Activated naive CD8-positive, alpha-beta T cell (primary cell): ENCODE measurements at regions not wholly inside any gene's neighbourhood (a gene's known extent, or its start where the extent isn't known, plus 50 kb on each side); places are given as distances from the start of the nearest gene placed in this dataset.
"Not testable (repeated sequence)": the region's sequence is repeated elsewhere in the genome, so short reads cannot be mapped to it uniquely, and the experiment has no call there.

ENCODE experiments used
- H3K27ac Mint-ChIP-seq: one replicate; pipeline ENCODE4 v1.8.0; 2021; ENCODE audit warnings: mixed read lengths
- H3K27me3 Mint-ChIP-seq: one replicate; pipeline ENCODE4 v1.8.0; 2021; ENCODE audit warnings: mixed read lengths
- H3K36me3 Mint-ChIP-seq: one replicate; pipeline ENCODE4 v1.8.0; 2021; ENCODE audit warnings: mixed read lengths
- H3K4me1 Mint-ChIP-seq: one replicate; pipeline ENCODE4 v1.8.0; 2021; ENCODE audit warnings: low read depth, mixed read lengths
- H3K4me3 Mint-ChIP-seq: one replicate; pipeline ENCODE4 v1.8.0; 2021; ENCODE audit warnings: mild to moderate bottlenecking, mixed read lengths
- H3K9me3 Mint-ChIP-seq: one replicate; pipeline ENCODE4 v1.8.0; 2021; ENCODE audit warnings: low read depth, mixed read lengths

DNA sequence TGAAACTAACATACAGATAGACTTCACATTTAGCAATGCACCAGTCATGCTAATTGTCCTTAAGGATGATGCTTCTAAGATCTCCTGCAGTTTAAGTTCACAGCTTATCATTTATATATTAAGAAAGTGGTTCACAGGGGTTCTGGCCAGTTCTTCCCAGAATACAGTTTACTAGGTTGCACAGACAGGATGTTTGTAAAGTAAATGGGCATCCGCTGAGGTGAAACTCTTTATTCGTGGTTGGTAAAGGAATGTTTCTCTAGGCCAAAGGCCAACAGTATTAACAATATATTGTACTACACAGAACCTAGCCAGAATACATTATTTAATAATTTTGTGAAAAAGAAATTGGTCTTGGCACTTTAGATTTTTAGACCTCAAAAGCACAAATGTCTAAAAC lies 1427.3 kb downstream of the CDH8 start:
- Mint-ChIP-seq H3K4me3 (no peak overlapping the region), H3K9me3 (peaks cover 26% of the 10 kb centered on the region), H3K27ac (no peak overlapping the region), H3K4me1 (no peaks in the 10 kb centered on the region), H3K36me3 (no peaks in the 10 kb centered on the region), H3K27me3 (no peaks in the 10 kb centered on the region)

DNA sequence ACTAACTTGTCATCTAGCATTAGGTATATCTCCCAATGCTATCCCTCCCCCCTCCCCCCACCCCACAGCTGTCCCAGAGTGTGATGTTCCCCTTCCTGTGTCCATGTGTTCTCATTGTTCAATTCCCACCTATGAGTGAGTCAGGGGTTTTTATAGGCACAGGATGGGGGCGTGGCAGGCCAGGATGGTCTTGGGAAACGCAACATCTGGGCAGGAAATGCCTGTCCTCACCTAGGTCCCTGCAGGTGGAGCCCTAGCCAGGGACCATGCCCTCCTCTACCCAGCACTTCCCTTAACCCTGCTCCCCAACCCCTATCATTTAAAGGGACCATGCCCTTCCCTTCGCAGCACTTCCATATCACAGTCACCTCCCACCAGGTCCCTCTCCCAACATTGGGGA lies 1430.6 kb downstream of the CDH8 start:
- H3K4me3 Mint-ChIP-seq, H3K4me1 Mint-ChIP-seq, H3K27me3 Mint-ChIP-seq, H3K27ac Mint-ChIP-seq, H3K36me3 Mint-ChIP-seq: not testable (repeated sequence)
- H3K9me3 Mint-ChIP-seq: peaks cover 15% of the 10 kb centered on the region

DNA sequence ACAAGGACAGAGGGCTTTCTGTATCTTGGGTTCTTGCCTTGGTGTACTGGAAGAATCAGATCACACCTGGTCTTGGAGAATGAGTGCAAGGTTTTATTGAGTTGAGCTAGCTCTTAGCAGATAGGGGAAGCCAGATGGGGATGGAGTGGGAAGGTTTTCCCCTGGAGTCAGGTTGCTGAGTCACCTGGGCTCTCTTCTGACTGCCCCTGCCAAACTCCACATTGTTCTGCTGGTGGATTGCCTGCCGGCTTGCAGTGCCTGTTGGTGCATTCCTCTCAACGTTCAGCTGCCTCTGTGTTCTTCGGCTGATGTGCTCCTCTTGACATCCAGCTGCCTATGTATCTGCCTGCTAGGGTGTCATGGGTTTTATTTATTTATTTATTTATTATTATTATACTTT lies 1431.1 kb downstream of the CDH8 start:
- no peak overlapping the region for H3K27ac Mint-ChIP-seq
- H3K9me3 Mint-ChIP-seq: peaks cover 15% of the 10 kb centered on the region
- H3K36me3 Mint-ChIP-seq: no peaks in the 10 kb centered on the region
- H3K4me3 Mint-ChIP-seq: no peak overlapping the region
- H3K27me3 Mint-ChIP-seq: no peaks in the 10 kb centered on the region
- no peaks in the 10 kb centered on the region for H3K4me1 Mint-ChIP-seq

DNA sequence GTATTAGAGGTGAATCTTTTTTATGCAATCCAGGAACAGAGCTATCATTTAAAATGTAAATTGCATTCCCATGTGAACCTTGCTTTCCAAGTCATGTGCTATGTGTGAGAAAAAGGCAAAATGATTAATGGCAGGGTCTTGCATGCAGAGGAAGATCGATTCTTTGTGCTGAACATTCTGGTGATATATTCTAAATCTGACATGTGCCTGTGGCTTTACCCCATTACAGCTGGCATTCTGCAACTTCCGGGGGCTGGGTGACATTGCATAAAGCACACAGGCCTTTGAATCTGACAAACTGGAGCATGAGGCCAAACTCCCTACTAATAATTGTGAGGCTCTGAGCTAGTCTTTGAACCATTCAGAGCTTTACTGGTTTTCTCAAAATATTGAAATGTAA lies 1449.7 kb downstream of the CDH8 start:
- Mint-ChIP-seq H3K27ac (no peak overlapping the region), H3K36me3 (no peaks in the 10 kb centered on the region), H3K9me3 (peaks cover 30% of the 10 kb centered on the region), H3K4me3 (no peak overlapping the region), H3K27me3 (no peaks in the 10 kb centered on the region), H3K4me1 (no peaks in the 10 kb centered on the region)

DNA sequence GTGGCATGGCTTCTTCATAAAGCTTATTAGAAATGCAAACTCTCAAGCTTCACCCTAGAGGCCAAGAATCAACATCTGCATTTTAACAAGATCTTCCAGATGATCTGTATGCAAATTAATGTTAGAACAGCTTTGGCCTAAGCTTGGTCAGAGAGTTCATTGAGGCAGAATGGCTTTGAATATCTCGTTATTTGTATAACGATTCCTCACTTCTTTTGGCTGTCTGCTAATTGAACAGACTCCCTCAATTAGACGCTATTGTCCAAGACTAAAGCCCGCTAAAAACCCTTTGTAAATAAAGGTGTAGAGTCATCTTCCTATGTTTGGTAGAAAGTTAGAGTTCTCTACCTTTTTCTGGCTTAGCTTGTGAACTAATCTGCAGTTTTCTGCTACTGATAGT lies 1453.7 kb downstream of the CDH8 start:
- H3K27me3 Mint-ChIP-seq: no peaks in the 10 kb centered on the region
- H3K4me1 Mint-ChIP-seq: no peaks in the 10 kb centered on the region
- no peak overlapping the region for H3K4me3 Mint-ChIP-seq
- no peaks in the 10 kb centered on the region for H3K36me3 Mint-ChIP-seq
- no peak overlapping the region for H3K27ac Mint-ChIP-seq
- H3K9me3 Mint-ChIP-seq: peaks cover 20% of the 10 kb centered on the region

DNA sequence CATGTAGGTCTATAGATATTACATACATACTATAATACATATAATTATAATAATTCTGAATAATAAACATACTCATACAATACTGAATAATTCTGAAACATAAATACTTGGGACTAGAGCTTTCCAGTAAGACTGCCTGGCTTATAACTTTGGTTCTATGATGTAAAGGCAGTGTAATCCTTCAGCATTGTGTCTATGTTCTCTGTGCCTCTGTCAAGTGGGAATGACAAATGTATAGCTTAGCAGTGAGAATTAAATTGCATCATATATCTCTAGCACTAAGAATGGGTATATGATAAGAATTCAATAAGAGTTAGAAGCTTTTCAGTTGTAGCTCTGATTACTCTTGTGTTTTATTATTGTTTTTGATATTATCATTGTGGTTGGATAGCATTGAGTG lies 1469.3 kb downstream of the CDH8 start:
- H3K27me3 Mint-ChIP-seq: no peaks in the 10 kb centered on the region

DNA sequence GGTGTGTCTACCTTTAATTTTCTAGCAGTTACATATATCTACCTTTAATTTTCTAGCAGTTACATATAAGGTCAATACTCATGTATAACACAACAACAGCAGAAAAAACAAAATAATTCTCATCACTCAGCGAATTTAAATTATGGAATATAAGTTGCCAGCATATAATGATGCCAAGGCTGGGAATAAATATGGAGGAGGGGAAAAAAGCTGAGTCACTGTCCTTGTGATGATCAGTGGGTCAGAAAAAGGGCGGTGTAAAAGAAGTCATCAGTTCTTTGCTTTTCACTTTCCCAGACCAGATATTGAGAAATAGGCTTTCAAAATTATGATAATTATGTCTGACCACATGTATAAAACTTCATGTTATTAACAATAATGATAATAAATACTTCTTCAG lies 1471.7 kb downstream of the CDH8 start:
- H3K9me3 Mint-ChIP-seq: peaks cover 7% of the 10 kb centered on the region
- H3K36me3 Mint-ChIP-seq: no peaks in the 10 kb centered on the region

More for the DNA sequence above, 1469.3 kb downstream of the CDH8 start:
- Mint-ChIP-seq H3K4me3 (no peak overlapping the region), H3K27ac (no peak overlapping the region), H3K4me1 (no peaks in the 10 kb centered on the region), H3K36me3 (no peaks in the 10 kb centered on the region), H3K9me3 (peaks cover 7% of the 10 kb centered on the region)

DNA sequence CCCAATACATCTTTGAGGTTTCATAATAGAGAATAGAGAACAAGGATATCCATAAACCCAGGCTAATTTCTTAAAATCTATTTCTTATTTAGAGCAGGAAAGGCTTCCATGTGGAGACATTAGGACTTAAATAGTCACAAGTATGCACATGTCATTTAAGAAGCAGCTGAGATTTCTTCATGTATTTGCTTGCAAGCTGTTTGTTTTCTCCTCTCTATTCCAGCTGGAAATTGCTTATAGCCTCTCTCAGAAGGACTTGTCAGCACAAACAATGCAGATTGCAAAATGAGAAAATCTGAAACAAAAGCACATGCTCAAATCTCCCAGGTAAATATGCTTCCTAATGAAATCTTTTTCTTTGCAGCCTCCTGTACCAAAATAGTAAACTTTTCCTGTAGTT lies 1473.1 kb downstream of the CDH8 start:
- Mint-ChIP-seq H3K27ac (no peak overlapping the region), H3K36me3 (no peaks in the 10 kb centered on the region), H3K4me3 (no peak overlapping the region), H3K9me3 (peaks cover 7% of the 10 kb centered on the region), H3K27me3 (no peaks in the 10 kb centered on the region), H3K4me1 (no peaks in the 10 kb centered on the region)

More for the DNA sequence above, 1471.7 kb downstream of the CDH8 start:
- H3K4me1 Mint-ChIP-seq: no peaks in the 10 kb centered on the region
- H3K27me3 Mint-ChIP-seq: no peaks in the 10 kb centered on the region
- no peak overlapping the region for H3K4me3 Mint-ChIP-seq
- H3K27ac Mint-ChIP-seq: no peak overlapping the region

DNA sequence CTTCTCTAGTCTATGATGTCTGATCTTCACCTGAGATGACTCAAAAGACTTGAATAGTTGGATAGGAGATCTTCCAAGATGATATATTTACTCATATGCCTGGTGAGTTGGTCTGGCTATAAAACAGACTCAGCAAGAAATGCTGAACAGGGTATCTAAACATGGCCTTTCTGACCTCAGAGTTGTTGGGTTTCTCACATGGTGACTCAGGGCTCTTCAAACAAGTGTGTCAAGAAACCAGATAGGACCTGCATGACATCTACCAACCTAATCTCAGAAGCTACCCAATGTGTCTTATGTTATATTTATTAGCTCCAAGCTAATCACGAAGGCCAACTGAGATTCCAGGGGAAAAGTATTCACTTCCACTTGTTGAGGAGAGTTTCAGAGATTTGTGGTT lies 1477.3 kb downstream of the CDH8 start:
- Mint-ChIP-seq H3K27ac (no peak overlapping the region), H3K4me3 (no peak overlapping the region), H3K27me3 (no peaks in the 10 kb centered on the region), H3K4me1 (no peaks in the 10 kb centered on the region), H3K36me3 (no peaks in the 10 kb centered on the region), H3K9me3 (peaks cover 14% of the 10 kb centered on the region)

DNA sequence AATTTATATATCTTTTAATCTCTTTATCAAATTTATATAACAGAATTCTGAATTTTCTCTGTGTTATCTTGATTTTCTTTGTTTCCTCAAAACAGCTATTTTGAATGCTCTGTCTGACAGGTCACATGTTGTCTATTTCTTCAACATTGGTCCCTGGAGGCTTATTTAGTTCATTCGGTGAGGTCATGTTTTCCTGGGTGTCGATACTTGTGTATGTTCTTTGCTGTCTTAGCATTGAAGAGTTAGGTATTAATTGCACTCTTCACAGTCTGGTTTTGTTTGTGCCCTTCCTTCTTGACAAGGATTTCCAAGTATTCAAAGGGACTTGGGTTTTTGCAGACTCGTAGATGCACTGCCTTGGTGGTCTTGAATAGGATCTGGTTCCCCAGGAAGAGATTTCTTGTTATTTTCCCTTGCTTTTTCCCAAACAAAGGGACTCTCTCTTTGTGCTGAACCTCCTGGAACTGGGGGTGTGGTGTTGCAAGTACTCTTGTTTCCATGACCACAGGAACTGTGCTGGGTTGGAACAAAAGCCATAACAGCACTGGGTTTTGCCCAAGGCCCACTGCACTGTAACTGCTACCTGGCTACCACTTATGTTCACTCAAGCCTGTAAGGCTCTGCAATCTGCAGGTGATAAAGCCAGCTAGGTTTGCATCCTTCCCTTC lies 1483.0 kb downstream of the CDH8 start:
- Mint-ChIP-seq H3K27ac (no peak overlapping the region), H3K4me3 (no peak overlapping the region), H3K9me3 (peaks cover 28% of the 10 kb centered on the region), H3K4me1 (no peaks in the 10 kb centered on the region), H3K36me3 (no peaks in the 10 kb centered on the region), H3K27me3 (no peaks in the 10 kb centered on the region)

DNA sequence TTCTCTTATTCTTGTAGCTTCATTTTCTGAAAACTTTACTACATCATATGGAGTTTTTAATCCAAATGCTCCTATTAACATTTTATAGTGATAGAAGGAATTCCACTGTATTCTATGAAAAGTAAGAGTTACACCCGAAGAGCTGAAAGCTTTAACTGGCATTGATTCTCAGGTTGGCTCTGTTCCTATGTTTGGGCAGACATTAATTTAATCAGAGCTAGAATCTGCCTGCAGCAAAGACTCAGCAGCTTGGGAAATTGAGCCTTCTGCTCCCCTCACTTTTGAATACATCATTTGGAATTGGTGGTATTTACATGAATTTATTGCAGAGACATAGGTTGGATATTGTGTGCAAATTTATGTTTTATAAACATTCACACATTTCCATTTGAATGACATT lies 1494.7 kb downstream of the CDH8 start:
- Mint-ChIP-seq H3K4me1 (no peaks in the 10 kb centered on the region), H3K36me3 (no peaks in the 10 kb centered on the region), H3K4me3 (no peak overlapping the region), H3K27me3 (no peaks in the 10 kb centered on the region), H3K9me3 (peaks cover 18% of the 10 kb centered on the region), H3K27ac (no peak overlapping the region)

DNA sequence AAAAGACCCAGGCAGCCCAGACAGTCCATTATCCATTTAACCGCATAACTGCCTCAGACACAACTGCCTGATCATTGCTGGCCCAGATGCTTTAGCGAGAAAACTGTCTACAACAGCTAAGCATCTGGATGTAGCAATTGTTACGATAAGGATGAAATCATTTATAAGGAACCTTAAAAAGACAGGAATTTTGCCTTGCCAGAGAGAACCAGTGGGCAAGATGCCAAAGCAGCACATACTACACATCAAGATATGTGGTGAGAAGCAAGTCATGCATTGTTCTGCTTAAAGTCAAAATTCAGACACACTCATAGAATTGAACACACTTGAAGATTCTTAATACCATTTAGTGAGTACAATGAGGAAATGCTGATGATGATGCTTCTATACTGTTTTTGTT lies 1525.3 kb downstream of the CDH8 start:
- Mint-ChIP-seq H3K9me3 (peaks cover 6% of the 10 kb centered on the region), H3K27ac (no peak overlapping the region), H3K27me3 (no peaks in the 10 kb centered on the region), H3K36me3 (no peaks in the 10 kb centered on the region), H3K4me1 (no peaks in the 10 kb centered on the region), H3K4me3 (no peak overlapping the region)

DNA sequence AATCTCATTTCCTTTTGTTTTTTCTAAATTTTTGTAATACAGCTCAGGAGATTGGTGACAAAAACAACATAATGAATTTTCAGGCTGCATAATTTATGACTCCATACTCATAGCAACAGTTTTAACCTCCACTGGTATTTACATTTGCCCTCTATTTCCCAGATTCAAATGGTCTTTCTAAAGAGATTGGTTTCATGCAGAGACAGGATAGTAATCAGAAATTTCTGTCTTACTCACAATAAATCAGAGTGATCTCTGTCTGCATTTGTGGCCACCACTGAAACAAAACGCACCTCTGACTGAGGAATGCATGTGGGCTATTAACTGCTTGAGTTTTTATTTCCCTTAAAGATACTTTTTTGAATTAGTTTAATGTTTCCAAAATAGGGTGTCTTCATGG lies 1526.0 kb downstream of the CDH8 start:
- Mint-ChIP-seq H3K9me3 (peaks cover 6% of the 10 kb centered on the region), H3K27ac (no peak overlapping the region), H3K27me3 (no peaks in the 10 kb centered on the region), H3K4me3 (no peak overlapping the region), H3K36me3 (no peaks in the 10 kb centered on the region), H3K4me1 (no peaks in the 10 kb centered on the region)

DNA sequence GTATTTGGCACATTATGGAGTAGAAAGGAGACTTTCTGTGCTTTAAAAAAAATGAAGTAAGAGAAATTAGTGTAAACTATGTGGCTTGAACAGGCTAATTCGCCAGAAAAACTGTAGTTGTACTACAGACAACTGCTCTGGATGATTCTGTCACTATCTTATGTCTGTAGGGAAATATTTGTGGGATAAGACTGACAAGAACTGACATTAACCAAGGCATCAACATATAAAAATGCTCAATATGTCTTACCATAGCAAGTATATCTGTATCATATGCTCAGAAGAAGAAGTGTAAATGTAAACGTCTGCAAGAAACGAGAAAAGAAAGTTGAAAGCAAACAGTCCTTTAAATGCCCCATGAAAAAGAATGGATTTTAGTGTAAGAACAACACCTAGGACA lies 1545.0 kb downstream of the CDH8 start:
- H3K36me3 Mint-ChIP-seq: no peaks in the 10 kb centered on the region
- no peaks in the 10 kb centered on the region for H3K27me3 Mint-ChIP-seq
- no peak overlapping the region for H3K27ac Mint-ChIP-seq
- peaks cover 6% of the 10 kb centered on the region for H3K9me3 Mint-ChIP-seq
- H3K4me1 Mint-ChIP-seq: no peaks in the 10 kb centered on the region
- H3K4me3 Mint-ChIP-seq: no peak overlapping the region

DNA sequence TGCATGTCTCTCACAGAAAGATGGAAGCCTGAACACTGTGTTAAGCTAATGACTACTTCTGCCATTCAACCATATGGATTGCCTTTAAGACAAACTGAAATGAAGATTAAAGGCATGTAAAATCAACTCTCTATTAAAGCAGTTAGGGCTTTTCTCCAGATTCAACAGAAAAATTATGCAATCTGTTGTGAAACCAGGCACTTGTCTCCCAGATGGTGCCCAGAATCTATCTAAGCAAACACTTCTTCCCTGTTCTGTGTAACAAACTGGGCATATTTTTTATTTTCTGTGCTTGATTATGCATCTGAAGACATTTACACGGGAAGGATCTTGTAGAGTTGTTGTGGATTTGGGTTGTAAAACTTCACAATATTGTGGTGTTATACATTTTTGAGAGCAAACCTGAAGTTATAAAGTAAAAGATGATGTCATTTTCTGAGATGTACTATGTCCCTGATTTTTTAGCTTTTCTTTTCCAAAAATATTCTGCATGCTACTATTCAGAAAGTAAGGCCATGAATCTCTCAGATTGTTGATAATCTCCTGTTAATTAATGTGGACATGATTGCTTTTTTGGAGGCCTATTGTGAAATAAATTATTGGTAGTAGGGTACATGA lies 1550.3 kb downstream of the CDH8 start:
- no peaks in the 10 kb centered on the region for H3K4me1 Mint-ChIP-seq
- H3K27ac Mint-ChIP-seq: no peak overlapping the region
- H3K27me3 Mint-ChIP-seq: no peaks in the 10 kb centered on the region
- no peak overlapping the region for H3K4me3 Mint-ChIP-seq
- H3K9me3 Mint-ChIP-seq: peaks cover 3% of the 10 kb centered on the region
- no peaks in the 10 kb centered on the region for H3K36me3 Mint-ChIP-seq

DNA sequence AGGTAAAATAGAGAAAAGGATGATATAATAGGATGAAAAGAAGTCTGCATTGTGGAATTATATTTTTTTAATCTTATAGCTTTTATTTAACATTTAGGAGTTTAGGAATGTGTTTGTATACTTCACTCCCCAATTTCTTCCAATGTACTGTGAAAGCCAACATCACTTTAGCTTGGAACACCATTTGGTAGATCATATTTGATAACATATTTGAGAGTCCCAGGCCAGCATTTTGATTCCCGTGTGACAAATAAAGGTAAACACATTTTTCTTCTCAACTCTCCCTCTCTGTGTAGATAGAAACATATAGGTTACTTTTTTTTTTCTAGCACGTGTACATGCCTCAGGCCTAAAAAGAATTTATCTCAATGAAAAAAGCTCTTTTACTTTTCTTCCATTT lies 1551.3 kb downstream of the CDH8 start:
- no peaks in the 10 kb centered on the region for H3K4me1 Mint-ChIP-seq
- H3K27me3 Mint-ChIP-seq: no peaks in the 10 kb centered on the region

More for the DNA sequence above, 1551.3 kb downstream of the CDH8 start:
- Mint-ChIP-seq H3K27ac (no peak overlapping the region), H3K36me3 (no peaks in the 10 kb centered on the region), H3K9me3 (peaks cover 3% of the 10 kb centered on the region), H3K4me3 (no peak overlapping the region)
